Transverse colon (tissue), 4 donors: ENCODE measurements at regions not wholly inside any gene's neighbourhood (a gene's known extent, or its start where the extent isn't known, plus 50 kb on each side); places are given as distances from the start of the nearest gene placed in this dataset.

Experiments
- CTCF ChIP-seq, 5 experiments: fragments of 200-600 bp in 3 of 5; fragments of 450-650 bp in 2 of 5; sonication (generic) in 3 of 5; IDR thresholded peaks; 1 replicate in 2 of 5; 2 replicates in 3 of 5; pipeline ENCODE4 v1.5.1; 2016 to 2017; ENCODE audit warnings: antibody characterized with exemption in 5 of 5, inconsistent platforms in 3 of 5, mild to moderate bottlenecking in 2 of 5, moderate library complexity in 1 of 5
- POLR2AphosphoS5 ChIP-seq, 3 donors: sonication (generic); formaldehyde crosslinking; IDR thresholded peaks; one replicate each; pipeline ENCODE4 v1.6.1; 2016; ENCODE audit warnings: antibody characterized with exemption in 3 of 3

GRCh38 chr7:124570558-124570957 is 195.0 kb downstream of the GPR37 start:
- TF ChIP-seq CTCF (IDR thresholded peaks at IDR 0.05) (no peak), POLR2AphosphoS5 (IDR thresholded peaks at IDR 0.05) (no peak)
